A673 (cell line): ENCODE measurements at regions not wholly inside any gene's neighbourhood (a gene's known extent, or its start where the extent isn't known, plus 50 kb on each side); places are given as distances from the start of the nearest gene placed in this dataset.

ENCODE experiments used
- BruUV-seq: library from RNA; stranded (reverse); fragments of 400-500 nt; replicated peaks from 2 replicates; lab custom pipeline; 2021; lab: Mats Ljungman, UMichigan
- CTCF ChIA-PET: fragments of 300-600 bp; sonication (Branson Sonifier 250); formaldehyde crosslinking; loops from one replicate; lab custom pipeline; 2022; ENCODE audit warnings: antibody characterized with exemption; lab: Charles Lee
- POLR2A ChIA-PET: fragments of 300-600 bp; sonication (Branson Sonifier 250); formaldehyde crosslinking; loops from one replicate; lab custom pipeline; 2022; ENCODE audit warnings: antibody characterized with exemption; ENCODE audit not compliant: low non-redundant PET; lab: Charles Lee
- DNase-seq: peaks from one replicate; pipeline ENCODE4 v3.0.0-alpha.2; 2015; ENCODE audit warnings: low spot score
- H3K27ac ChIP-seq: fragments of 200-600 bp; sonication (generic); 2 replicates; pipeline ENCODE4 v1.5.1; 2016; ENCODE audit warnings: mixed run types, low read depth, mild to moderate bottlenecking, mixed read lengths, antibody characterized with exemption, low read length; ENCODE audit not compliant: poor library complexity, severe bottlenecking
- H3K27me3 ChIP-seq: fragments of 200-600 bp; sonication (generic); replicated peaks from 2 replicates; pipeline ENCODE4 v1.6.1; 2017; ENCODE audit warnings: mixed run types, low read depth, mild to moderate bottlenecking, mixed read lengths, antibody characterized with exemption, low read length; ENCODE audit not compliant: insufficient read depth, poor library complexity
- H3K36me3 ChIP-seq: fragments of 200-600 bp; sonication (generic); 2 replicates; pipeline ENCODE4 v1.6.1; 2016; ENCODE audit warnings: mixed run types, mild to moderate bottlenecking, mixed read lengths, antibody characterized with exemption, low read length; ENCODE audit not compliant: insufficient read depth, poor library complexity, severe bottlenecking
- H3K4me1 ChIP-seq: fragments of 200-600 bp; sonication (generic); 2 replicates; pipeline ENCODE4 v1.6.1; 2017; ENCODE audit warnings: mixed run types, mild to moderate bottlenecking, mixed read lengths, antibody characterized with exemption, low read length; ENCODE audit not compliant: insufficient read depth, poor library complexity, severe bottlenecking
- H3K4me3 ChIP-seq: fragments of 200-600 bp; sonication (generic); 2 replicates; pipeline ENCODE4 v1.5.1; 2016; ENCODE audit warnings: low read depth, mixed run types, mild to moderate bottlenecking, mixed read lengths, low read length; ENCODE audit not compliant: poor library complexity, severe bottlenecking
- H3K9me3 ChIP-seq: fragments of 200-600 bp; sonication (generic); 2 replicates; pipeline ENCODE4 v1.6.1; 2016; ENCODE audit warnings: mixed run types, low read depth, mild to moderate bottlenecking, mixed read lengths, antibody characterized with exemption, low read length; ENCODE audit not compliant: poor library complexity, severe bottlenecking
- EZH2 ChIP-seq: fragments of 200-600 bp; sonication (generic); IDR thresholded peaks from 2 replicates; pipeline ENCODE4 v1.6.1; 2017; ENCODE audit warnings: borderline replicate concordance, low read depth, mild to moderate bottlenecking, mixed read lengths, antibody characterized with exemption, low read length; ENCODE audit not compliant: poor library complexity, severe bottlenecking
- intact Hi-C: fragments of 100-400 bp; cut with micrococcal nuclease; formaldehyde crosslinking; loops from one replicate; pipeline ENCODE4 v1.10.0; 2022; ENCODE audit not compliant: unreplicated experiment
- TF ChIP-seq, protein P1 (sequence below): fragments of 300-800, 200-600 bp; sonication (generic); conservative IDR thresholded peaks from 2 replicates; pipeline ENCODE4 v1.5.1; 2017; ENCODE audit warnings: low read depth, mild to moderate bottlenecking, antibody characterized with exemption, low read length, moderate library complexity, mixed read lengths

DNA sequence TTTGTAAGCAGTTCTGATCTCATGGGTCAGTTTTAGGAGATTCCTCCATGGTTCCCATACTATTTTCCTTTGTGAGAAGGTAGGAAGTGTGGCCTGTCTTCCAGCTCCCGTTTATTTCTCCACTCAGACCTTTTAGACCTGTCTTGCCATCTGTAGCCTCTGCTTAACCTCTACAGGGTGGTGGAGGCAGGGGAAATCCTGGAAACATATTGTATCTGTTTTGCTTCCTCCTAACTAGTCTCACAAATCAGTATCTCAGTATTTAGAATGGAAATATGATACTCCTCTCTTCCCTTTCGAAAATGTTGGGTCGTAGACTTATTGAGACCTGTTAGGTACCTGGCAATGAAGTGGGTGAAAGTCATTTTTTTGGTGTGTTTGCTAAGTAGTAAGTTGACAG, 399.4 kb upstream of the RGS6 start:
- intact Hi-C loops = no loop called here
- ChIA-PET POLR2A (interaction anchor here (0.5 kb wide), 1 partner anchor 351 kb away, joined by 3 read pairs; no protein-coding TSS in a partner anchor), CTCF (no interaction called here)
- DNase-seq = no peak
- Histone ChIP-seq H3K9me3 (no peaks in the 10 kb centered on the region), H3K27ac (no peak overlapping the region), H3K27me3 (no peaks in the 10 kb centered on the region), H3K36me3 (no peaks in the 10 kb centered on the region), H3K4me1 (peaks cover 54% of the 10 kb centered on the region), H3K4me3 (no peak overlapping the region)
- no TSS peak for BruUV-seq
- no peak for TF ChIP-seq EZH2
- TF ChIP-seq, protein P1, sequence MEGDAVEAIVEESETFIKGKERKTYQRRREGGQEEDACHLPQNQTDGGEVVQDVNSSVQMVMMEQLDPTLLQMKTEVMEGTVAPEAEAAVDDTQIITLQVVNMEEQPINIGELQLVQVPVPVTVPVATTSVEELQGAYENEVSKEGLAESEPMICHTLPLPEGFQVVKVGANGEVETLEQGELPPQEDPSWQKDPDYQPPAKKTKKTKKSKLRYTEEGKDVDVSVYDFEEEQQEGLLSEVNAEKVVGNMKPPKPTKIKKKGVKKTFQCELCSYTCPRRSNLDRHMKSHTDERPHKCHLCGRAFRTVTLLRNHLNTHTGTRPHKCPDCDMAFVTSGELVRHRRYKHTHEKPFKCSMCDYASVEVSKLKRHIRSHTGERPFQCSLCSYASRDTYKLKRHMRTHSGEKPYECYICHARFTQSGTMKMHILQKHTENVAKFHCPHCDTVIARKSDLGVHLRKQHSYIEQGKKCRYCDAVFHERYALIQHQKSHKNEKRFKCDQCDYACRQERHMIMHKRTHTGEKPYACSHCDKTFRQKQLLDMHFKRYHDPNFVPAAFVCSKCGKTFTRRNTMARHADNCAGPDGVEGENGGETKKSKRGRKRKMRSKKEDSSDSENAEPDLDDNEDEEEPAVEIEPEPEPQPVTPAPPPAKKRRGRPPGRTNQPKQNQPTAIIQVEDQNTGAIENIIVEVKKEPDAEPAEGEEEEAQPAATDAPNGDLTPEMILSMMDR = no peak

DNA sequence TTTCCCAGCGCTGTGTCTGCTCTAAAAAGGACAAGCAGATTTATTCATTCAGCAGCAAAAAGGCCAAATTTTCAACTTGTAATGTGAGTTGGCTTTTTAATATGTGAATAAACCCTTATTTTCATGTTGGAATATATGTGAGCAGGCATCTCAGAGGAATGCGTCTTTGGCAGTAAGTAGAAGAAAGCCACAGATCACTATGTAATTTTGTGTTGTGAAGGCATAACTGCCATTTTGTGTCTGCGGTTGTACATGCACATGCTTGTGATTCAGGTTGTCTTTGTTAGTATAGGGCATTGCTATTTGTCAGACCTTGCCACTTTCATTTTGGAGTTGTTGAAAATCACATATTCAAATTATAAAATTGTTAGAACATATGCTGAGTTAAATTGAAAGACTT, 398.8 kb upstream of the RGS6 start:
- TF ChIP-seq, protein P1 = no peak
- no peak for TF ChIP-seq EZH2
- Histone ChIP-seq H3K27me3 (no peaks in the 10 kb centered on the region), H3K36me3 (no peaks in the 10 kb centered on the region), H3K4me1 (peaks cover 51% of the 10 kb centered on the region), H3K27ac (no peak overlapping the region), H3K9me3 (no peaks in the 10 kb centered on the region), H3K4me3 (no peak overlapping the region)
- BruUV-seq = no TSS peak
- ChIA-PET CTCF (no interaction called here), POLR2A (no interaction called here)
- no peak for DNase-seq
- intact Hi-C loops = no loop called here

DNA sequence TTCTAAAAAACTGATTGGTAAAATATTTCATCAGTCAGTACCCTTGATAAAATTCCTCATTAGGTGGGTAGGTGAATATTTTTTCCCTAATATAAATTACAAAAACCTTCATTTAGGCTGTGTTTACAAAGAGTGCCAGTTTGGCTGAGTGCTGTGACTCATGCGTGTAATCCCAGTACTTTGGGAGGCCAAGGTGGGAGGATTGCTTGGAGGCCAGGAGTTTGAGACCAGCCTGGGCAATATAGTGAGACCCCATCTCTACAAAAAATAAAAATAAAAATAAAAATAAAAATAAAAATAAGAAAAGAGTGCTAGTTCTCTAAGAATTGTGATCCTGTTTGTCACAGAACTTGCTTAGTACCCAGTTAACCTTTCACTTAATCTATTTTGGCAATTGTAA, 398.4 kb upstream of the RGS6 start:
- no peaks in the 10 kb centered on the region for H3K9me3 ChIP-seq
- no peaks in the 10 kb centered on the region for H3K36me3 ChIP-seq
- DNase-seq = no peak
- no peak overlapping the region for H3K27ac ChIP-seq
- H3K4me1 ChIP-seq = peaks cover 52% of the 10 kb centered on the region
- TF ChIP-seq, protein P1 = no peak
- TF ChIP-seq EZH2 = no peak
- POLR2A ChIA-PET = interaction anchor here (0.6 kb wide), 1 partner anchor 32 kb away, joined by 6 read pairs; no protein-coding TSS in a partner anchor
- intact Hi-C loops = no loop called here
- BruUV-seq = no TSS peak
- CTCF ChIA-PET = no interaction called here
- H3K4me3 ChIP-seq = no peak overlapping the region
- no peaks in the 10 kb centered on the region for H3K27me3 ChIP-seq
